GM21529 (cell line): ENCODE measurements at regions not wholly inside any gene's neighbourhood (a gene's known extent, or its start where the extent isn't known, plus 50 kb on each side); places are given as distances from the start of the nearest gene placed in this dataset.

Source experiments
- ATAC-seq: cut with Tn5 transposase; IDR thresholded peaks from one replicate; pipeline ENCODE4 v1.9.1; 2021; ENCODE audit not compliant: unreplicated experiment

DNA sequence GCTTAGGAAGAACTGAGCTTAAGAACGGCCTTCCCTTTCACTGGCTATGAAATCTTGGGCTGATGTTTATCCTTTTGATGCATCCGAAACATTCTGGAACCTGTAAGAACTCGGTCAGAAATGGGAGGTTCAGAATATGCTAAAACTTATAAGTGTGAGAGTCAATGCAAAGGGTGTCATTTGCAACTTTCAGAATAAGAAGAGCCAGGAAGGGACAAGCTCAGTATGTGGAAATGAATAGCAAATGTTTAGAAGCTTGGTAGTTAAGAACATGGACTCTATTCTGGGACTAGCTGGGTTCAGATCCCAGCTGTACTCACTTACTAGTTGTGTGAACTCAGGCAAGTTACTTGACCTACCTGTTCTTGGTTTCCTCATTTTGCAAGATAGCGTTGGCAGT is 234.1 kb downstream of the OMA1 start:
- ATAC-seq: no peak

DNA sequence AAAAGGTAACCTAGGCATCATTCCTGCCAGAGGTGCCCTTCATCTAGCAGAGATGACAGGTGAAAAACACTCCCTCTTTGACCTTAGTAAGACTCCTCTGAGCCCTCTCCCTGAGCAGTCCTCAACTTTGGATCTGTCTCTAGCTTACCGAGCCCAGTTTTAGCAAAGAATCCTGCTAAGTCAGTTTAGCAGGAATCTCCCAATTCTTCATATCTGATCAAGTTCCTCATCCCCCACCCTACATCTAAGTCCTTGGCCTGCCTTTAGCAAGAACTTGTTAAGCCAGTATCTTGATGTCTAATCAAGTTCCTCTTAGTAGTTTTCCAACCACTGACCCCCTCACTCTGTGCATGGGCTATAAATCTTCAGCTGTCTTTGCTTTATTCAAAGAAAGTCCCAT is 235.6 kb downstream of the OMA1 start:
- no peak for ATAC-seq

DNA sequence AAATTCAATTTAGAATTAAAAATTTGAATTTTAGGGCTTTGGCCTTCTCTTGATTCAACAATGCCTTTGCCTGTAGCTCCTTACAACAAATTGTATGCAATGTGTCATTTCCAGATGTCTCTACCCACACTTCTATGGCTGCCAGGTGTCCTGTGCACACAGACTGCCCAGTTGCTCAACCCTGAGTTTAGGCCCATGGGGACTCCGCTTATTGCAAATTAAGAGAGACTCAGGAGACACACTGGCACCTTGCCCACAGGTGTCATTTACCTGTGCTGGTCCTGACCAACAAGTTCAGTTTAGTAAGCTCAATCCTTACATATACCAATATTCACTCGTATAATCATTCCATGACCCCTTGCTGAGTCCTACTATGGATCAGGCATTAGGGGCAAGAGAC is 236.1 kb downstream of the OMA1 start:
- ATAC-seq: no peak

DNA sequence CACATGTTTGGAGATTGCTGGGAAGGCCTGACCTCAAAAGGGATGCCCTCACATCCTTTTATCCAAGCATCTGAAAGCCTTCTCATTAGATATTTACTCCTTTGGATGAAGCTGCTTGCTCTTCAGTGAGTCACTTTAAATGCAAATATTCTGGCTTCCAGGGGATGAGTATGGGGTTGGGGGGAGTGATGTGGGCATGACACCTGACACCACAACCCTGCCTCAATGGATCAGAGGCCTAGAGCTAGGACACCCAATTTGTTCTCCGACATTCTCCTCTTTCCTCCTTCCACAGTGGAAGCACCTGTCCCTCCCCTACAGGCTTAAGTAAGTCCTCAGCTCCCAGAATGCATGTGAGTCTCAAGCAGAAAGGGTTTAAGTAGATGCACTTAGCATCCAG is 238.3 kb downstream of the OMA1 start:
- ATAC-seq: no peak

DNA sequence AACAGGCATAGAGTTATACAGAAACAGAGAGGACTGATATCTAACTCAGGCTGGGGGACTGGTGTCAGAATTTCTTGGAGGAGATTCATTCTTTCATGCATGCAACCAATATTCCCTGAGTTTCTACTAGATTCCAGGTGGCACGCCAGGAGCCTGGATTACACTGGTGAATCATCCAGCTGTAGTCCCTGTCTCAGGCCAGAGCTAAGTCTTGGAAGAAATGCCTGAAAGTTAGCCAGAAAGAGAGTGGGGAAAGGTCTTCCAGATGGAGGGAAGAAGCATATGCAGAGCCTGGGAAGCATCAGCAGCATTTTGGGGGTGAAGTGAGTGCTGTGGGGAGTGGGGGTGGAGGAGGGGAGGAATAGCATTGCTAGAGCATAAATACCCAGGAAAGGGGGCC is 239.1 kb downstream of the OMA1 start:
- no peak for ATAC-seq

DNA sequence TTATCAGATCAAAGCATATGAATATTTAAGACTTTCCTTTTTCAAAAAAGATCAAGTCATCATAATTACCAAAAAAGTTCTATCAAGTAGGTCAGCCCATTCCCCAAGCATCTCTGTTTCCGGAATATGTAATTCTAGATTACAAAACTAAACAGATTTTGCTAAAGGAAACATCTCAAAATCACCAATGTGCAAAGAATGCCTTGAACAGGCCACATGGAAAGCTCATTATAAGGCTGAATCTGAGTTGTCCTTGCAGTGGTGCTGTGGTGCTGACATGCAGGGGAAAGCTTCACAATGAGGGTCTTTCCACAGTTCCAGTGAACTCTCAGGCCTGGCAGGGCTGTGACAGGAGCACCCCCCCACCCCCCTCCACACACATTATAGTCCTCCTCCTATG is 240.9 kb downstream of the OMA1 start:
- ATAC-seq: no peak

DNA sequence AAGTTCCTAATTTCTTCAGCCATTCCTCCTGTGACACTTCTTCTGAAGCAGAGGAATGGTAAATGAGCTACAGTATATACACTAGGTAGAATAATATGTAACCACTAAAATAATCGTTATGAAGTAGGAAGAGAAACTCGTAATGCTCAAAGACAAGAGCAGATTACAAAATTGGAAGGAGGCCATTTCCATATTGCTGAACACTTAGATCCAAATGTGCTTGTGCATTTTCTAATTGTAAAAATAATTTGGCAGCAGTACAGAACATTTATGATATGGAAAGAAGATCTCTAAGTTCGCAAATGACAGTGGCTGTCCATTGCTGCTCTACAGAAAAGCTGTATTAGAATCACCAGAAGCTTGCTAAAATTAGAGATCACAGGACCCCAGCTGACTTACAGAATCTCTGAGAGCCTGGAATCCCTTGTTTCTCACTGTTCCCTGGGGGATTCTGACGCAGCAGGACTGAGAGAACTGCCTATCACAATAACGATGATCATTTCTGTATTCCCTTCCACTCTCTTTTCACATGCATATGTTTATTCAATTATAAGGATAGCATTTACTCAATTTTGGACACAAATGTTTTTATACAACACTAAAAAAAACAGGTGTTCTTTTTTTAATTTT is 242.1 kb downstream of the OMA1 start:
- no peak for ATAC-seq

DNA sequence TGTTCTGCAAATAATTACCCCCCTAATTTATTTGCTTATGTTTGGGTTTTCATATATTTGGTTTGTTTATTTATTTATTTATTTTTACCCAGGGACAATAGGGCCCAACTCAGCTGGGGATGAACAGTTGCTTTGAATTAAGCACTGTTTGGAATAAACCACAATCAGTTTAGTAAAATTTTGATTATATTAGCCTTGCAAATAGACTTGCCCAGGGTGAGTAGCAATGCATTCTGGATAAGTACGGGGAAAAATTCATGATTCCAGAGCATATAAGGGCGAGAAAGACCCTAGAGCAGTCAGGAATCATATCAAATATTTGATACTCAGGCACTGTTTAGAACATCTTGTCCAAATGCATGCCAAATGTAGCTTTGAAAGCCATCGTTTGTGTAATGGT is 242.7 kb downstream of the OMA1 start:
- no peak for ATAC-seq

DNA sequence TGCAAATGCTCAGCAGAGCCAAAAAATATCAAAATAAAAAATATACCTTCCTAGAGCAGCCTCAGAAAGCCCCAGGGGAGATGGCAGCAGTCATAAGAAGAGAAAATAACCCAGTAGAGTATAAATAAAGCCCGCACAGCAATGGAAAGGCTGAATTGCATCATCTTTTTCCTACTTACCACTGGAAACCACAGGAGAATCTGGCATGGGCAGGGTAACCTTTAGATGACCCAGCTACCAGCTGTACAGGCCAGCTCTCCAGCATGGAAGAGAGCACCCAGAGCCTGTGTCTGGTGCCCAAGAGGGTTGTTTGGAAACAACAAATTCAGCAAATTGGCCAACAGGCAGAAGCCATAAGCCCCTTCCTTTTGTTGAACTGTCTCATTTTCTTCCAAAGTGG is 253.1 kb downstream of the OMA1 start:
- ATAC-seq: no peak

DNA sequence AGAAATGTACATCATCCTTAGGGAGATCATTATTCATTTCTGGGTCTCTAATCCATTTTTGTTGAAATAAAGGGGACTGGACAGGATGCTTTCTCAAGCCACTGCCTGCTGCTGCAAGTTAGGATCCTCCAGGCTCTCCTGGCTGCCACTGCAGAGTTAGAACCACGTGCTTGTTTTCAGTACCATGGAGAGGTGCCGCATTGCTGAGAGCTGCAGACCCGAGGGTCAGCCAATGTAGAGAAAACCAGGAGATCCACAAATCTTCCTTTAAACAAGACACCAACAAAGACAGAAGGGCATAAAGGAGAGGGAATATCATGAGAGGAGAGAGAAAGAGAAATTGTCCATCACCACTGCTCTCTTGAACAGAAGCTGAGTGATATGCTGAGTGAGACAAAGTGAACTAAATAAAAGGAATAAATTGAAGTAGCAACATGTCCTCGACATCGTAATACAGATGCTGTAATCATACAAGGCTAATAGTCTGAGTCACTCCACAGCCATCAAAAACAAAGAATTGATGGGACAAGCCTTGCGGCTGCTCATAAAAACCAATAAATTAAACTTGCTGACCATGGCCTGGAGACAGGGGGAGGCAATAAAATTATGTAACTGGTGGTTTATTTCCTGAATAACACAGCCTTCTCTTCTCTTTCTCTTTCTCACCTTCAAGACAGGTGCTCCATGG is 255.7 kb downstream of the OMA1 start:
- no peak for ATAC-seq

DNA sequence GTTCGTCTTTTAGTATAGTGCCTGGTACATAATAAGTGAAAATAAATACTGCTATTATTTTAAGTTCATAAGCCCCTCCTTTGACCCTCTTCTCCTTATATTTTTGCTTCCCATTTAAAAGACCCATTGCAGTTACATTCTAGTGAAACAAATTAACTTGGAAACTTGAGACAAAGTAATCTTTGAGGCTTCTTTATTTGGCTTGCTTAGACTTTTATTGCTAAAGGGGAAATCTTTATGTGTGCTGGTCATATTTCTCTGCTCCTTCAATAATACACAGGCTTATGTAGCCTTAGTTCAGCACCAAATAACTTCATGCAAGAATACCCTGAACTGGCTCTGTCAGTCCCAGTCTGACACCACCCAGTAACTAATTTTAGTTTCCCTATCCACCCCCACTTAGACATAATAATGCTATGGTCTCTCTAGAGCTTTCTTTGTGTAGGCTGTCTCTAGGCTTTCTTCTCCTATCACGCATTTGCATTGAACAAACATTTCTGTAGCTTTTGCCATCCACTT is 257.8 kb downstream of the OMA1 start:
- ATAC-seq: no peak

DNA sequence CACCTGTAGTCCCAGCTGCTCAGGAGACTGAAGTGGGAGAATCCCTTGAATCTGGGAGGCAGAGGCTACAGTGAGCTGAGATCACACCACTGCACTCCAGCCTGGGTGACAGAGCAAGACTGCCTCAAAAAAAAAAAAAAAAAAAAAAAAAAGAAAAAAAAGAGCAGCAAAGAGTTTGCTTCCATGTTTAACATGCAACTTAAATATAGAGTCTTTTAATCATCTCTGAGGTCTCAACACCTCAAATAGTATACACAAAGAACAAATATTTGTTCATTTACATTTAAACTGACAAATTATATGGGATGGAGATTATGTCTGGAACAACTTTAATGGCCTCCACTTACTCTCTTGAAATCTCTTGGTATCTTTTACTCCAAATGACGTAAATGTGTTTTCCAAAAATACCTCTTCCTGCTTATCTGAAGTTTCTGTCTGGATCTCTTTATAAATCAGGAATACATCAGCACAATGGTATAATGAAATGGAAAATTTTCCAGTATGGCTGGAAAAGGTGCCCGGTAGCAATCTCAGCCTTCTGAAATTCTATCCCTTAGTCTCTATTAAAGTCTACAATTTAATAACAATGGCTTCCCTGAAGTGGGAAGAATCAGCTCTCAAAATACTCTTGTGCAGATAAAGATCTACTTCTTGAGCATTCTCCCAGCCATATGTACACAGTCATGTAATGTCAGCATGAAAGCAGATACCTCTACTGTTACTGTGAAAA is 258.5 kb downstream of the OMA1 start:
- ATAC-seq: no peak

DNA sequence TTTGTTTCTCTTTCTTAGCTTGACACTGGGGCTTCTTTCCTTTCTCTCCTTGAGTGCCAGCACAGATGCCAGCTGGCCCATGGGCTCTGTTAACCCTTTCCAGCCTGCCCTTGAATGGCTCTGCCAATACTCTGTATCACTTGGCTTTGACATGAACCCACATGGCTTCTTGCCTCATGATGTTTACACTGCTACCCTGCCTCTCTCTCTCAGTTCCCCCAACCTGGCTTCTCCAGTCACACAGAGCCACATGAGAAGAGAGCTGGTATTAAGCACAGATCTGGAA is 262.4 kb downstream of the OMA1 start:
- ATAC-seq: no peak

DNA sequence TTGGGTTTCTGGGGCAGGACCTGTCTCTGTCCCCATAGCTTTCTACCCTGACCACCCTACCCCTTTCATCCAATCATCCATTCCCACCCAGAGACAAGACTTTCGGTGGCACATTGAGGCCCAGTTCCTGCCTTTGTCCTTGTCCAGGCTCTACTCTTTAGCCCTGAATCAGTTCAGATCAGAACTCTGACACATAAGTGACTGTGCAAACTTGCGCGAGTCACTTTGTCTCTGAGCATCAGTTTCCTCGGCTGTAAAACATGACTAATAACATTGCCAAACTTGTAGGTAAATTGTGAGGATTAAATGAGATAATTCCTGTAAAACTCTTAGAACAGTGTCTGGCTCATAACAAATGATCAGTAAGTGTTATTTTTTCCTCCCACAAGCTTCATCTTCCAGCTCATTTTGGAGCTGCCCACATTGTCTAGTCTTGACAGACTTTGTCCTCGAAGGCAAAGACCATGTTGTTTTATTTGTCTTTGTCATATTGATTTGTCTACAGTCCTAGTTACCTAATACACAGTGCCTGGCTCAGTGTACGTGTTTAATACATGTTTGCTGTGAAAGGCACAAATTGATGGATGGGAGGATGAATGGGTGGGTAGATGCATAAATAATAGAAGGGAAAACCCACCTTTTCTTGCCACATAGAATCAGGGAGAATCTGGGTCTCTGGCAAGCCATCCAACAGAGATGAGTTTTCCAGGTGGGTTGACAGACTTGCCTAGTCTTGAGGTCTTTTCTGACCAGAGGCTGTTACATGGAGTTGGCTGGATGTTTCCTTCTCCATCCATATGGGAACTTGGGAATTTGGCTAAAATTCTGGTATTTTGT is 262.9 kb downstream of the OMA1 start:
- no peak for ATAC-seq

DNA sequence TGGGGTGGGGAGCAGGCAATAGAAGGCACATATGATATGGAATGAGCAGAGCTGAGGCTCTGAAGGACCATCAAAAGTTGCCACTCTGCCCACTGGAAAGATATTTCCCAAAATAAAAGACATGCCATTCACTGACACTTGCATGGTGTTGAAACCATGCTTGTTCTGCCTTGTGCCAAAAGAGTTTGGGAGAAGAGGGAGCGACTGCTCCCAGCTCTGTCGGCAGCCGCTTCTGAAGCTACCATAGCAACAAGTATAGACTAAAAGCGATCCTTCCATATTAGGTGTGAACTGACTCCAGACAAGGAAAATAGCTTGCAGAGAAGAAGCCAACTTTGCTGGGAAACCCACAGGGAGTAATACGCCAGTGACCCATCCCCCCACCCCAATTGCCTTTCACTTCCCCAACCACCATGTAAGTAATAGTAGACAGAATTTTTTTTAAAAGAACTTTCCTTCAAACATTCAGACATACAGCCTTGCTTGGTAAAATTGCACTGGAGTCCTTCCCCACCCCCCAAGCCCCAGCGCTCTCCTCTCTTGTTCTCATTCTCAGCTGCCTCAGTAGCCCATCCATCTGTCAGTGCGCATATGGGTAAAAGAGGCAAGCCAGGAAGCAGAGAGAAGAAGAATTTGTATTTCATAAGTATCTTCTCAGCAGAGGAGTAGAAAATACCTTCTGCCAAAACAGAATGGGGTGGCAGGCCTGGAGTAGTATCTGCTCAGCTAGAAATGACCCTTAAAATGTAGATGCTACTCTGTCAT is 263.7 kb downstream of the OMA1 start:
- ATAC-seq: no peak

DNA sequence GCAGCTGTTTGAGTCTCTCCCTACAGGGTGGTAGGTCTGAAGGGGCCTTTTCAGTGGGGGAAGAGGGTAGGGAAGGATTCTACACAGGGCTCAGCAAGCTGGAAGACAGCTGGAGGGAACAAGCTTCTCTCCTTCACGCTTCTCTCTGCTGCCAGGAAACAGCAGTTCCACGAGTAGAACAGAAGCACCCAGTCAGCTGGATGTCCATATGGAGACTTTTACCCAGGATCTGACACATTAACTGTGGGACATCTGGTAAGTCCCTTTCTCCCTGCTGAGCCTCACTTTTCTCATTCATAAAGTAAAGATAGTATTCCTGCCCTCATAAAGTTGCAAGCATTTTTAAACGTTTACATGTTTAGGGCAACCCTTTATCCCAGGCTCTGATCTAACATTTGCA is 280.3 kb downstream of the OMA1 start:
- no peak for ATAC-seq

DNA sequence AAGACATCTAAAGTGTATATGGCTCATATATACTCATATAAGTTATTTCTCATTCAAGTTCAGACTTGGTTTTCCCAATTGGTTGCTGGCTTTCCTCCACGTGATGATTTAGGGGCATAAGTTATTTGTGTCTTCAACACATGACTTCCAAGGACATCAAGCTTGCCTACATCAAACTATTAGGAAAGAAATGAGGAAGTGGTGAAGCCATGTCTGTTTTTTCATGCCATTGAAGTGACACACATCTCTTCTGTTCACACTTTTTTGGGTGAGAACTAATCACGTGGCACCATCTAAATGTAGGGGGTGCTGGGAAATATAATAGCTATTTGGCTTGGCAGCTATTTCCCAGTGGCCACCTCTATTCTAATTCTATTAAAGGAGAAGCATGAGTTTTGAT is 282.1 kb downstream of the OMA1 start:
- ATAC-seq: no peak

DNA sequence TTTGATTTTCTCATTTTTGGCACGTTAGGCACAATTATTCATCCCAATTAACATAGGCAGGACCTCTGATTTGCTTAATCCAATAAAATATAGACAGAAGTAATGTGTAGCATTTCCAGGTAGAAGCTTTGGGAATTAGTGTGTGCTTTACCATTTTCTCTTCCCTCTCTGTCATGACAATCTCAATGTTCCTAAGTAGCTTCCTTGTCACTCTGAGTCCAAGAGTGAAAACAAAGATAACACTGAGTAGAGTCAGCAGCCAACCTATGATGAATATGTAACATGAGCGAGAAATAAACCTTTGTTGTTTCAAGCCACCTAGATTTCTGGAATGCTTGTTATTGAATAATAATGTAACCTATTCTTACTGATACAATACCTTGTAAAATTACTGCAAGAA is 283.8 kb downstream of the OMA1 start:
- ATAC-seq: no peak

DNA sequence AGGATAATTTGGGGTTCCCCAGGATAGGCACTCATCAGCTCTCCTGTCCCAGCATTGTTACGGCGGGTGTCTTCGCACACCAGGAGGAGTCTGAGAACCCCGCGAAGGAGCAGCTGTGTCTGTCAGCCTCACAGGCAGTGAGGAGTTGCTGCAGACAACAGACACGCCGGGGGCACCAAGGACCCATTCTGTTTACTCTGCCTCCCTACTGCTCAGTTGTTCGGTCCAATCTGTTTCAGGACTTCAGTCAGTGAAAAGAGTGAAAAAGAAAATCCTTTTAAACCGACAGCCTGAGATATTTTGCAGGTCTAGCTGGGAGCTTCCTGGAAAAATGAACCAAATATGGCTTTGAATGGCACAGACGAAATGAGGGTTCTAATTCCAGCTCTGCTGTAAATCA is 288.4 kb downstream of the OMA1 start:
- ATAC-seq: no peak

DNA sequence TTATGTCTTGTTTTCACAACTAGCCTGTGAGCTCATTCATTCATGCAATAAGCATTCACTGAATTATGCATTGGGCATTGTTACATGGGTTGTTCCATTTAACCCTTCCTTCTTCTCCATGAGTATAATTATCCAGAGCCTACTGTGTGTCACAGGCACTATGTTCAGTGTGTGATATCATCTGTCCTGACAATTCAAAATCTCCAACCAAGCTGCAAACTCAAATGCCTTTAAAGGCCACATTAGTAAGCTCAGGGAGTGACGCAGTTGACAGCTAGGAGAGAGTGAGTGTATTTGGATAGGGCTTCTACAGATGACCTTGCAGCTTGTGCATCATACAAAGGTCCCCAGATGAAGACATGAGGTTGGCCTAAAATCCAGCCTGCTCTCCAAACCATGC is 289.5 kb downstream of the OMA1 start:
- no peak for ATAC-seq

DNA sequence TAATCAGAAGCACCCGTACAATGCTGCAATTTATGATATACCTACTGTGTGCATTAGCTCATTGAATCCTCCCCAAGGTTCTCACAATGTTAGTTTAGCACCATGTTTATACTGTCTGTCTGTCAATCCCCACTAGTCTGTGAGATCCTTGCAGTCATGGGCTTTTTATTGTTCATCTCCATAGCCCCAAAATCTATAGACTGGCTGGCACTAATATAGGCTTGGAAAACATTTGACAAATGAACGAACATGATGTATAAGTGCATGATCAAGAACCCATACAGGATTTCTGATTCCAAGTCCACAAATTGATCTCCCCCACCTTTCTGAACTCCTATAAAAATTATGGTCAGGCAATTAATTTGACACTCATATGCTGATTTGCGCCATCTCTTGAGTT is 290.0 kb downstream of the OMA1 start:
- no peak for ATAC-seq
